Endothelial cell of umbilical vein (primary cell): ENCODE measurements at regions not wholly inside any gene's neighbourhood (a gene's known extent, or its start where the extent isn't known, plus 50 kb on each side); places are given as distances from the start of the nearest gene placed in this dataset.

Experiments
- BruUV-seq: library from RNA; stranded (reverse); fragments of 400-500 nt; replicated peaks from 2 replicates; lab custom pipeline; 2021; lab: Mats Ljungman, UMichigan
- CTCF ChIA-PET: fragments of 300-600, 350-600 bp; sonication (Branson Sonifier 250); formaldehyde crosslinking; loops from one replicate; lab custom pipeline; 2021; ENCODE audit warnings: antibody characterized with exemption, inconsistent platforms; lab: Charles Lee
- POLR2A ChIA-PET: fragments of 300-600, 350-600 bp; sonication (Branson Sonifier 250); formaldehyde crosslinking; loops from one replicate; lab custom pipeline; 2021; ENCODE audit warnings: antibody characterized with exemption, inconsistent platforms; lab: Charles Lee
- DNase-seq: peaks from one replicate; pipeline ENCODE4 v3.0.0-alpha.2; 2011; ENCODE audit warnings: low read depth, low spot score
- FAIRE-seq: peaks from 2 replicates; lab custom pipeline; 2011; peaks lifted over from hg19 to GRCh38; lab: Jason Lieb, UNC
- H2AFZ ChIP-seq: 2 replicates; pipeline ENCODE4 v1.6.0; 2012; ENCODE audit warnings: low read depth, low read length, control low read depth, inconsistent platforms
- H3K27ac ChIP-seq: 2 replicates; pipeline ENCODE4 v1.5.1; 2011; ENCODE audit warnings: low read depth, mild to moderate bottlenecking, control low read depth, low read length, moderate library complexity; ENCODE audit not compliant: insufficient read depth
- H3K27me3 ChIP-seq, 2 experiments: 2 replicates each; pipeline versions ENCODE4 v1.6.0 to v1.6.1; 2011; ENCODE audit warnings: low read length in 2 of 2, mixed read lengths in 1 of 2; ENCODE audit not compliant: control insufficient read depth in 2 of 2, insufficient read depth in 2 of 2
- H3K36me3 ChIP-seq, 2 experiments: 2 replicates in 1 of 2; 3 replicates in 1 of 2; pipeline ENCODE4 v1.5.1; 2011; ENCODE audit warnings: low read length in 2 of 2, mild to moderate bottlenecking in 1 of 2, moderate library complexity in 1 of 2; ENCODE audit not compliant: control insufficient read depth in 2 of 2, insufficient read depth in 2 of 2; ENCODE audit errors: extremely low read depth in 1 of 2
- H3K4me1 ChIP-seq: 3 replicates; pipeline ENCODE4 v1.5.1; 2011; ENCODE audit warnings: mild to moderate bottlenecking, low read length; ENCODE audit not compliant: control insufficient read depth, insufficient read depth; ENCODE audit errors: extremely low read depth
- H3K4me2 ChIP-seq: 2 replicates; pipeline ENCODE4 v1.6.1; 2011; ENCODE audit warnings: low read length, control low read depth, mixed read lengths; ENCODE audit not compliant: insufficient read depth
- H3K4me3 ChIP-seq, 3 experiments: fragments of 200-600 bp in 1 of 3; sonication (generic), shearing (Covaris generic) in 1 of 3; replicated peaks in 1 of 3; 2 replicates each; pipeline ENCODE4 v1.5.1; 2011 to 2016; ENCODE audit warnings: control low read depth in 3 of 3, low read length in 3 of 3, mild to moderate bottlenecking in 2 of 3, inconsistent platforms in 1 of 3, low read depth in 1 of 3, moderate library complexity in 1 of 3; ENCODE audit not compliant: insufficient read depth in 1 of 3
- H3K79me2 ChIP-seq: 2 replicates; pipeline ENCODE4 v1.6.0; 2012; ENCODE audit warnings: low read length, inconsistent platforms; ENCODE audit not compliant: control insufficient read depth, insufficient read depth
- H3K9ac ChIP-seq: replicated peaks from 2 replicates; pipeline ENCODE3; 2011; ENCODE audit warnings: low read length, control low read depth; ENCODE audit not compliant: insufficient read depth; ENCODE audit errors: extremely low read depth
- H3K9me1 ChIP-seq: replicated peaks from 3 replicates; pipeline ENCODE4 v1.6.0; 2011; ENCODE audit warnings: mild to moderate bottlenecking, low read length; ENCODE audit not compliant: control insufficient read depth, insufficient read depth; ENCODE audit errors: extremely low read depth
- H3K9me3 ChIP-seq: replicated peaks from 2 replicates; pipeline ENCODE4 v1.5.1; 2012; ENCODE audit warnings: low read length, inconsistent platforms; ENCODE audit not compliant: control insufficient read depth, insufficient read depth
- H4K20me1 ChIP-seq: replicated peaks from 2 replicates; pipeline ENCODE3; 2011; ENCODE audit warnings: mild to moderate bottlenecking, low read length; ENCODE audit not compliant: control insufficient read depth, insufficient read depth; ENCODE audit errors: extremely low read depth
- CTCF ChIP-seq, 2 donors: IDR thresholded peaks; 1 replicate in 1 of 2; 2 replicates in 1 of 2; pipeline ENCODE4 v1.5.1; 2011; ENCODE audit warnings: low read length in 2 of 2, mild to moderate bottlenecking in 2 of 2, moderate library complexity in 2 of 2, control low read depth in 1 of 2, inconsistent platforms in 1 of 2, low read depth in 1 of 2; ENCODE audit not compliant: insufficient read depth in 1 of 2; ENCODE audit errors: extremely low read depth in 1 of 2
- EZH2 ChIP-seq: IDR thresholded peaks from 2 replicates; pipeline ENCODE4 v1.6.1; 2012; ENCODE audit warnings: borderline replicate concordance, low read depth, mild to moderate bottlenecking, moderate library complexity, low read length, inconsistent platforms; ENCODE audit not compliant: severe bottlenecking
- FOS ChIP-seq: IDR thresholded peaks from 2 replicates; pipeline ENCODE4 v1.6.1; 2011; ENCODE audit warnings: mild to moderate bottlenecking, low read length, moderate library complexity, borderline replicate concordance; ENCODE audit not compliant: insufficient read depth
- GATA2 ChIP-seq: IDR thresholded peaks from 2 replicates; pipeline ENCODE4 v1.7.0; 2011; ENCODE audit warnings: low read depth, mild to moderate bottlenecking, moderate library complexity, mixed read lengths, low read length; ENCODE audit not compliant: insufficient read length, insufficient read depth
- JUN ChIP-seq: IDR thresholded peaks from 2 replicates; pipeline ENCODE4 v1.6.1; 2011; ENCODE audit warnings: borderline replicate concordance, low read depth; ENCODE audit not compliant: insufficient read length, insufficient read depth
- MAX ChIP-seq: IDR thresholded peaks from 2 replicates; pipeline ENCODE4 v1.6.1; 2011; ENCODE audit not compliant: insufficient read depth, insufficient read length
- POLR2A ChIP-seq: IDR thresholded peaks from 2 replicates; pipeline ENCODE4 v1.6.1; 2012; ENCODE audit warnings: low read depth, mild to moderate bottlenecking, control low read depth, low read length
- POLR2AphosphoS5 ChIP-seq: IDR thresholded peaks from 2 replicates; pipeline ENCODE4 v1.6.1; 2012; ENCODE audit warnings: low read depth, mild to moderate bottlenecking, control low read depth, low read length, moderate library complexity; ENCODE audit not compliant: insufficient read depth
- dilution Hi-C: fragments of 300-500 bp; cut with MboI; formaldehyde crosslinking; loops from one replicate; pipeline ENCODE4 v1.15.0; 2019; ENCODE audit warnings: low sequenced_read_pairs; ENCODE audit not compliant: extremely low pct_ligation_motif_present
- intact Hi-C: fragments of 100-400 bp; cut with micrococcal nuclease; formaldehyde crosslinking; loops from one replicate; pipeline ENCODE4 v1.10.0; 2022

GRCh38 chr3:148605521-148605920 is 92.2 kb upstream of the AGTR1 start:
- TF ChIP-seq EZH2 (no peak), POLR2AphosphoS5 (no peak), JUN (no peak), FOS (no peak), MAX (no peak), GATA2 (no peak), POLR2A (no peak), CTCF (IDR thresholded peaks at IDR 0.05; ENCODE audit: extremely low read depth in 1 of 2, insufficient read depth in 1 of 2, low read depth in 1 of 2, low read length in 2 of 2) (no peak)
- Histone ChIP-seq H3K27me3 (no peaks in the 10 kb centered on the region), H3K9ac (no peak overlapping the region), H3K4me2 (no peak overlapping the region), H3K27ac (no peak overlapping the region), H3K4me3 (no peak overlapping the region), H4K20me1 (no peaks in the 10 kb centered on the region), H2AFZ (no peak overlapping the region), H3K9me3 (no peaks in the 10 kb centered on the region), H3K4me1 (no peaks in the 10 kb centered on the region), H3K79me2 (no peaks in the 10 kb centered on the region), H3K9me1 (no peaks in the 10 kb centered on the region), H3K36me3 (no peaks in the 10 kb centered on the region)
- no peak for DNase-seq
- POLR2A ChIA-PET: no interaction called here
- dilution Hi-C loops (no loop called here), intact Hi-C loops (no loop called here)
- BruUV-seq: no TSS peak
- FAIRE-seq: no peak
- CTCF ChIA-PET: interaction anchor here (1.4 kb wide), 1 partner anchor 12 kb away, joined by 4 read pairs; no protein-coding TSS in a partner anchor
